LNCAP (cell line): ENCODE measurements at regions not wholly inside any gene's neighbourhood (a gene's known extent, or its start where the extent isn't known, plus 50 kb on each side); places are given as distances from the start of the nearest gene placed in this dataset.

Experiments
- CTCF ChIP-seq: fragments of 450-650 bp; IDR thresholded peaks from 2 replicates; pipeline ENCODE4 v1.5.1; 2017; ENCODE audit warnings: mild to moderate bottlenecking

- no peak for TF ChIP-seq CTCF
Observed at GRCh38 chr3:69579306-69580041, 159.8 kb upstream of the MITF start.

- no peak for TF ChIP-seq CTCF
Observed at GRCh38 chr3:69569520-69569919, 169.7 kb upstream of the MITF start.

GRCh38 chr3:69568951-69569350 is 170.3 kb upstream of the MITF start:
- TF ChIP-seq CTCF = no peak

GRCh38 chr3:69568458-69568857 is 170.8 kb upstream of the MITF start:
- no peak for TF ChIP-seq CTCF

- no peak for TF ChIP-seq CTCF
Observed at GRCh38 chr3:69567710-69568052, 171.6 kb upstream of the MITF start.

GRCh38 chr3:69567023-69567709 is 172.1 kb upstream of the MITF start:
- no peak for TF ChIP-seq CTCF

- no peak for TF ChIP-seq CTCF
Observed at GRCh38 chr3:69566275-69566674, 173.0 kb upstream of the MITF start.
